H9 (cell line): ENCODE measurements at regions not wholly inside any gene's neighbourhood (a gene's known extent, or its start where the extent isn't known, plus 50 kb on each side); places are given as distances from the start of the nearest gene placed in this dataset.

Source experiments
- DNase-seq: peaks from one replicate; pipeline ENCODE4 v3.0.0-alpha.2; 2017
- H2AFZ ChIP-seq: one replicate; pipeline ENCODE4 v1.6.1; 2013; ENCODE audit warnings: mild to moderate bottlenecking, low read length, control low read depth, moderate library complexity
- H2AK5ac ChIP-seq: 2 replicates; pipeline ENCODE4 v1.6.1; 2013; ENCODE audit warnings: low read length, control low read depth, mixed read lengths; ENCODE audit not compliant: insufficient read length
- H2BK120ac ChIP-seq: one replicate; pipeline ENCODE4 v1.6.1; 2013; ENCODE audit warnings: low read depth, mild to moderate bottlenecking, low read length, control low read depth, inconsistent platforms; ENCODE audit not compliant: poor library complexity, severe bottlenecking
- H2BK12ac ChIP-seq: 2 replicates; pipeline ENCODE4 v1.6.1; 2013; ENCODE audit warnings: low read length, control low read depth, mixed read lengths, low read depth; ENCODE audit not compliant: insufficient read length
- H2BK15ac ChIP-seq: 2 replicates; pipeline ENCODE4 v1.6.1; 2013; ENCODE audit warnings: low read depth, low read length, control low read depth
- H2BK20ac ChIP-seq: one replicate; pipeline ENCODE4 v1.6.1; 2013; ENCODE audit warnings: low read depth, mild to moderate bottlenecking, low read length, control low read depth, inconsistent platforms; ENCODE audit not compliant: poor library complexity, severe bottlenecking
- H2BK5ac ChIP-seq: 2 replicates; pipeline ENCODE4 v1.6.1; 2013; ENCODE audit warnings: low read length, control low read depth, mixed read lengths; ENCODE audit not compliant: insufficient read length
- H3K14ac ChIP-seq: 2 replicates; pipeline ENCODE4 v1.6.1; 2013; ENCODE audit warnings: low read length, control low read depth; ENCODE audit not compliant: insufficient read depth
- H3K18ac ChIP-seq: 2 replicates; pipeline ENCODE4 v1.6.1; 2013; ENCODE audit warnings: low read depth, mild to moderate bottlenecking, mixed read lengths, low read length, control low read depth; ENCODE audit not compliant: insufficient read length
- H3K23ac ChIP-seq: 2 replicates; pipeline ENCODE4 v1.6.1; 2013; ENCODE audit warnings: low read length, control low read depth, mixed read lengths, low read depth; ENCODE audit not compliant: insufficient read length
- H3K23me2 ChIP-seq: 2 replicates; pipeline ENCODE4 v1.6.1; 2013; ENCODE audit warnings: low read depth, mild to moderate bottlenecking, mixed read lengths, low read length, control low read depth; ENCODE audit not compliant: insufficient read length, poor library complexity, severe bottlenecking
- H3K27ac ChIP-seq: 2 replicates; pipeline ENCODE4 v1.5.1; 2013; ENCODE audit warnings: low read length, control low read depth, mixed read lengths, low read depth; ENCODE audit not compliant: insufficient read length
- H3K27me3 ChIP-seq: 2 replicates; pipeline ENCODE4 v1.6.1; 2013; ENCODE audit warnings: low read length, control low read depth, inconsistent platforms; ENCODE audit not compliant: insufficient read depth
- H3K4ac ChIP-seq: 2 replicates; pipeline ENCODE4 v1.6.1; 2013; ENCODE audit warnings: low read depth, mild to moderate bottlenecking, control low read depth, inconsistent platforms, low read length, moderate library complexity
- H3K4me1 ChIP-seq: 2 replicates; pipeline ENCODE4 v1.6.1; 2013; ENCODE audit warnings: low read length, control low read depth, inconsistent platforms; ENCODE audit not compliant: insufficient read depth
- H3K4me2 ChIP-seq: 2 replicates; pipeline ENCODE4 v1.6.1; 2013; ENCODE audit warnings: low read length, control low read depth, mixed read lengths; ENCODE audit not compliant: insufficient read length, insufficient read depth
- H3K56ac ChIP-seq: 2 replicates; pipeline ENCODE4 v1.6.1; 2013; ENCODE audit warnings: low read depth, mild to moderate bottlenecking, mixed read lengths, low read length, control low read depth; ENCODE audit not compliant: insufficient read length
- H3K79me1 ChIP-seq: 2 replicates; pipeline ENCODE4 v1.6.1; 2013; ENCODE audit warnings: low read depth, mild to moderate bottlenecking, moderate library complexity, low read length, control low read depth, inconsistent platforms; ENCODE audit not compliant: insufficient read depth, poor library complexity, severe bottlenecking
- H3K79me2 ChIP-seq: 2 replicates; pipeline ENCODE4 v1.6.1; 2013; ENCODE audit warnings: low read length, control low read depth, inconsistent platforms; ENCODE audit not compliant: insufficient read depth
- H3K9ac ChIP-seq: 2 replicates; pipeline ENCODE4 v1.6.1; 2013; ENCODE audit warnings: low read length, control low read depth, mixed read lengths; ENCODE audit not compliant: insufficient read length; ENCODE audit errors: extremely low read depth
- H3K9me3 ChIP-seq: one replicate; pipeline ENCODE4 v1.6.1; 2013; ENCODE audit warnings: low read depth, low read length, inconsistent platforms; ENCODE audit not compliant: control insufficient read depth
- H3T11ph ChIP-seq: one replicate; pipeline ENCODE4 v1.6.1; 2013; ENCODE audit warnings: mild to moderate bottlenecking, low read length, control low read depth, inconsistent platforms
- H4K20me1 ChIP-seq: one replicate; pipeline ENCODE4 v1.6.1; 2013; ENCODE audit not compliant: control insufficient read depth, insufficient read length, insufficient read depth
- H4K5ac ChIP-seq: 2 replicates; pipeline ENCODE4 v1.6.1; 2013; ENCODE audit warnings: low read depth, mild to moderate bottlenecking, mixed read lengths, low read length, control low read depth; ENCODE audit not compliant: insufficient read length
- H4K8ac ChIP-seq: replicated peaks from 2 replicates; pipeline ENCODE4 v1.6.1; 2013; ENCODE audit warnings: low read length, control low read depth, mixed read lengths, low read depth; ENCODE audit not compliant: insufficient read length
- H4K91ac ChIP-seq: 2 replicates; pipeline ENCODE4 v1.6.1; 2013; ENCODE audit warnings: low read depth, mild to moderate bottlenecking, moderate library complexity, mixed read lengths, low read length, control low read depth; ENCODE audit not compliant: insufficient read length
- H3K27ac Mint-ChIP-seq, 3 experiments: 2 replicates in 2 of 3; 3 replicates in 1 of 3; pipeline ENCODE4 v1.8.0; 2020 to 2021; ENCODE audit warnings: mixed read lengths in 3 of 3, mild to moderate bottlenecking in 1 of 3, moderate library complexity in 1 of 3
- H3K27me3 Mint-ChIP-seq: 2 replicates; pipeline ENCODE4 v1.8.0; 2021; ENCODE audit warnings: low read depth, mild to moderate bottlenecking, moderate library complexity, mixed read lengths
- H3K36me3 Mint-ChIP-seq, 3 experiments: 2 replicates in 2 of 3; 3 replicates in 1 of 3; pipeline ENCODE4 v1.8.0; 2020 to 2021; ENCODE audit warnings: low read depth in 3 of 3, mixed read lengths in 3 of 3; ENCODE audit not compliant: insufficient read depth in 1 of 3
- H3K4me1 Mint-ChIP-seq, 2 experiments: 2 replicates each; pipeline ENCODE4 v1.8.0; 2020; ENCODE audit warnings: mixed read lengths in 2 of 2
- H3K4me3 Mint-ChIP-seq, 2 experiments: 2 replicates in 1 of 2; 3 replicates in 1 of 2; pipeline ENCODE4 v1.8.0; 2020 to 2021; ENCODE audit warnings: mild to moderate bottlenecking in 2 of 2, mixed read lengths in 2 of 2, moderate library complexity in 1 of 2
- H3K9me3 Mint-ChIP-seq, 2 experiments: 2 replicates in 1 of 2; 3 replicates in 1 of 2; pipeline ENCODE4 v1.8.0; 2020; ENCODE audit warnings: mild to moderate bottlenecking in 2 of 2, mixed read lengths in 2 of 2, moderate library complexity in 1 of 2
- TF ChIP-seq, protein P1 (sequence below): fragments of 200-600 bp; sonication (generic); conservative IDR thresholded peaks from 3 replicates; pipeline ENCODE4 v1.8.0; 2021; ENCODE audit warnings: antibody characterized with exemption, mild to moderate bottlenecking

DNA sequence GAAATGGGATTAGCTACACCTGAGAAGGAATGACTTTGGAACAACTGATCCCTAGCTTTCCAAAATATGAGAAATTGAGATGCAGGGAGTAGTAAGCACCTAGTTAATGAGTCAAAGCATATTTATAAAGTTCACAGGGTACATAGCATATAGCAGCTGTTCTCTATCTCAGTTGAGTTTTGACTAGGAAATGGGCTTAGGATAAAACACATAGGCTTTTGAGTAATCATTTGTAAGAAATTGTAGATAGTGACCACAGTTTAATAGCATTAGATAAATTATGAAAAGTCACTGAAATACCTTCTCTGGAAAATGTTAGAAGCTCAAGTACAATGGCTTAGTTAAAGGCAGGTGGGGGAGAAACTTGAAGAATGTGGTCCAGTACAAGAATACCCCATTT is 444.7 kb upstream of the TNP1 start:
- TF ChIP-seq, protein P1, sequence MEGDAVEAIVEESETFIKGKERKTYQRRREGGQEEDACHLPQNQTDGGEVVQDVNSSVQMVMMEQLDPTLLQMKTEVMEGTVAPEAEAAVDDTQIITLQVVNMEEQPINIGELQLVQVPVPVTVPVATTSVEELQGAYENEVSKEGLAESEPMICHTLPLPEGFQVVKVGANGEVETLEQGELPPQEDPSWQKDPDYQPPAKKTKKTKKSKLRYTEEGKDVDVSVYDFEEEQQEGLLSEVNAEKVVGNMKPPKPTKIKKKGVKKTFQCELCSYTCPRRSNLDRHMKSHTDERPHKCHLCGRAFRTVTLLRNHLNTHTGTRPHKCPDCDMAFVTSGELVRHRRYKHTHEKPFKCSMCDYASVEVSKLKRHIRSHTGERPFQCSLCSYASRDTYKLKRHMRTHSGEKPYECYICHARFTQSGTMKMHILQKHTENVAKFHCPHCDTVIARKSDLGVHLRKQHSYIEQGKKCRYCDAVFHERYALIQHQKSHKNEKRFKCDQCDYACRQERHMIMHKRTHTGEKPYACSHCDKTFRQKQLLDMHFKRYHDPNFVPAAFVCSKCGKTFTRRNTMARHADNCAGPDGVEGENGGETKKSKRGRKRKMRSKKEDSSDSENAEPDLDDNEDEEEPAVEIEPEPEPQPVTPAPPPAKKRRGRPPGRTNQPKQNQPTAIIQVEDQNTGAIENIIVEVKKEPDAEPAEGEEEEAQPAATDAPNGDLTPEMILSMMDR, result no peak
- Histone ChIP-seq H3K27ac (no peak overlapping the region), H3K23ac (no peak overlapping the region), H4K20me1 (no peaks in the 10 kb centered on the region), H3K4me2 (no peak overlapping the region), H2BK120ac (no peak overlapping the region), H3K9ac (no peak overlapping the region), H3K4ac (no peak overlapping the region), H2AFZ (no peak overlapping the region), H3K9me3 (no peaks in the 10 kb centered on the region), H3K56ac (no peak overlapping the region), H3T11ph (no peak overlapping the region), H3K79me1 (no peaks in the 10 kb centered on the region), H3K18ac (no peak overlapping the region), H2BK12ac (no peak overlapping the region), H4K5ac (no peak overlapping the region), H3K27me3 (no peaks in the 10 kb centered on the region; the same call in 1 of the 2 replicates), H4K8ac (no peak overlapping the region), H3K79me2 (no peaks in the 10 kb centered on the region), H2BK15ac (no peak overlapping the region), H4K91ac (no peak overlapping the region), H2BK20ac (no peak overlapping the region), H2BK5ac (no peak overlapping the region), H3K4me1 (no peaks in the 10 kb centered on the region), H3K23me2 (no peaks in the 10 kb centered on the region), H3K14ac (no peak overlapping the region), H2AK5ac (no peak overlapping the region)
- H3K27me3 Mint-ChIP-seq, result peaks cover 64% of the 10 kb centered on the region
- no peak overlapping the region for H3K4me3 Mint-ChIP-seq
- peaks cover 4 to 6% of the 10 kb centered on the region in 2 experiments; a peak in 4 of 5 replicates for H3K9me3 Mint-ChIP-seq
- no peak overlapping the region for H3K27ac Mint-ChIP-seq
- no peak for DNase-seq
- peaks cover 0 to 4% (median 0%) of the 10 kb centered on the region in 3 experiments; a peak in 1 of 7 replicates for H3K36me3 Mint-ChIP-seq
- H3K4me1 Mint-ChIP-seq, result peaks cover 0 to 5% of the 10 kb centered on the region in 2 experiments; a peak in 2 of 4 replicates
